ENCODE measurements at regions not wholly inside any gene's neighbourhood (a gene's known extent, or its start where the extent isn't known, plus 50 kb on each side); places are given as distances from the start of the nearest gene placed in this dataset.
"Not testable (repeated sequence)": the region's sequence is repeated elsewhere in the genome, so short reads cannot be mapped to it uniquely, and the experiment has no call there.

DNA sequence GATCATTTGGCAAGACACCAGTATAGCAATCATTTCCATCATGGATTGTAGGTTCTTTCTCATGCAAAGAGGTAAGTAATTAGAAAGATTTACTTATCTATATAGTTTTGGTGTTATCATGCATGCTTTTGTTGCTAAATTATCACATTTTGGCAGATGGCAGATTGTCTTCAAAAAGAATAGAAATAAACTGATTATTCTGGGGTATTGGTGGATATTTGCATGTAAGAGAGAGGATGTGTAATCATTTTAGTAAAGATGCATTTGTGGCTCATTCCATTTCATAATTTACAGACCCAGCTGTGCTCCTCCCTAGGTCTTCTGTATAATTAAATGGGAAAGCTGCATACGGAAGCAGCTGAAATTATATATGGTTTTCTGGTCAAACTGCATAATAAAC lies 875.7 kb upstream of the ANO3 start:
- TF ChIP-seq, protein P1, sequence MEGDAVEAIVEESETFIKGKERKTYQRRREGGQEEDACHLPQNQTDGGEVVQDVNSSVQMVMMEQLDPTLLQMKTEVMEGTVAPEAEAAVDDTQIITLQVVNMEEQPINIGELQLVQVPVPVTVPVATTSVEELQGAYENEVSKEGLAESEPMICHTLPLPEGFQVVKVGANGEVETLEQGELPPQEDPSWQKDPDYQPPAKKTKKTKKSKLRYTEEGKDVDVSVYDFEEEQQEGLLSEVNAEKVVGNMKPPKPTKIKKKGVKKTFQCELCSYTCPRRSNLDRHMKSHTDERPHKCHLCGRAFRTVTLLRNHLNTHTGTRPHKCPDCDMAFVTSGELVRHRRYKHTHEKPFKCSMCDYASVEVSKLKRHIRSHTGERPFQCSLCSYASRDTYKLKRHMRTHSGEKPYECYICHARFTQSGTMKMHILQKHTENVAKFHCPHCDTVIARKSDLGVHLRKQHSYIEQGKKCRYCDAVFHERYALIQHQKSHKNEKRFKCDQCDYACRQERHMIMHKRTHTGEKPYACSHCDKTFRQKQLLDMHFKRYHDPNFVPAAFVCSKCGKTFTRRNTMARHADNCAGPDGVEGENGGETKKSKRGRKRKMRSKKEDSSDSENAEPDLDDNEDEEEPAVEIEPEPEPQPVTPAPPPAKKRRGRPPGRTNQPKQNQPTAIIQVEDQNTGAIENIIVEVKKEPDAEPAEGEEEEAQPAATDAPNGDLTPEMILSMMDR (IDR thresholded peaks at IDR 0.05; ENCODE audit: control insufficient read depth, extremely low read depth, insufficient read depth) = no peak
- no peak overlapping the region for H3K4me3 ChIP-seq (ENCODE audit: low read depth, low read length)
- DNase-seq (ENCODE audit: low read depth) = no peak

- TF ChIP-seq, protein P1 (IDR thresholded peaks at IDR 0.05; ENCODE audit: control insufficient read depth, extremely low read depth, insufficient read depth) = no peak
- no peak overlapping the region for H3K4me3 ChIP-seq (ENCODE audit: low read depth, low read length)
- no peak for DNase-seq (ENCODE audit: low read depth)
Observed at GRCh38 chr11:25483915-25484635, 847.9 kb upstream of the ANO3 start.

GRCh38 chr11:25485315-25485714 lies 846.6 kb upstream of the ANO3 start:
- H3K4me3 ChIP-seq (ENCODE audit: low read depth, low read length) = no peak overlapping the region
- no peak for DNase-seq (ENCODE audit: low read depth)
- TF ChIP-seq, protein P1 (IDR thresholded peaks at IDR 0.05; ENCODE audit: control insufficient read depth, extremely low read depth, insufficient read depth) = no peak

DNA sequence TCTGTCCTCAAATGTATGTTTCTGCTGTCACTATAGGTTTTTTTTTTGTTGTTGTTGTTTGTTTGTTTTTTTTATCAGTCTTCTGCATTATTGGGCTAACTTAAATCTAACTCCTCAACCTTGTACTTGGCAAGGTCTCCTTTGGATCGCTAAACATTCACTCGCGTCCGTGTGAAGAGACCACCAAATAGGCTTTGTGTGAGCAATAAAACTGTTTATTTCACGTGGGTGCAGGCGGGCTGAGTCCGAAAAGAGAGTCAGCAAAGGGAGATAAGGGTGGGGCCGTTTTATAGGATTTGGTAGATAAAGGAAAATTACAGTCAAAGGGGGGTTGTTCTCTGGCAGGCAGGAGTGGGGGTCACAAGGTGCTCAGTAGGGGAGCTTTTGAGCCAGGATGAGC lies 845.6 kb upstream of the ANO3 start:
- H3K4me3 ChIP-seq (ENCODE audit: low read depth, low read length); DNase-seq (ENCODE audit: low read depth): not testable (repeated sequence)

GRCh38 chr11:25488176-25488575 lies 843.8 kb upstream of the ANO3 start:
- not testable (repeated sequence) for H3K4me3 ChIP-seq (ENCODE audit: low read depth, low read length)

GRCh38 chr11:25501426-25501825 lies 830.5 kb upstream of the ANO3 start:
- not testable (repeated sequence) for DNase-seq (ENCODE audit: low read depth); H3K4me3 ChIP-seq (ENCODE audit: low read depth, low read length)

More at GRCh38 chr11:25488176-25488575, 843.8 kb upstream of the ANO3 start:
- DNase-seq (ENCODE audit: low read depth) = not testable (repeated sequence)

GRCh38 chr11:25515576-25515975 lies 816.4 kb upstream of the ANO3 start:
- TF ChIP-seq, protein P1 (IDR thresholded peaks at IDR 0.05; ENCODE audit: control insufficient read depth, extremely low read depth, insufficient read depth) = no peak
- no peak for DNase-seq (ENCODE audit: low read depth)
- H3K4me3 ChIP-seq (ENCODE audit: low read depth, low read length) = no peak overlapping the region

DNA sequence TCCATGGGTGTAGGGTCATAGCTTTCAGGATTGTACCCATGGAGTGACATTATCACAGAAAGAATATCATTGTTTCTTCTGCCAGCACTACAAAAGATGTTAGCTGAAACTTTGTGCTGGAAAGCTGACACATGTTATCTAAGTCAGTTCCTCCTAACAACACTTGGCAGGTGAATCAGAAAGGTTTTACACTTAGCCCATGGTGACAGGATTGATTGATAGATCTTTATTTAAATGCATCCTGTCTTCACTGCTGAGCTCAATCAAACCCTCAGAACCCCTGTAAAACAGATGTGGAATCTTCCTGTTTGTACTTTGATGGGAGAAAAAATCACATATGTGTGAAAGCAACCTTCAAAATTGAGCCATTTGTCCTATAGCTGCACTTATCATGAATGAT lies 811.5 kb upstream of the ANO3 start:
- TF ChIP-seq, protein P1 (IDR thresholded peaks at IDR 0.05; ENCODE audit: control insufficient read depth, extremely low read depth, insufficient read depth) = no peak
- DNase-seq (ENCODE audit: low read depth) = peak; percentile 50
- no peak overlapping the region for H3K4me3 ChIP-seq (ENCODE audit: low read depth, low read length)

Data from LNCaP clone FGC (cell line).